Hematopoietic multipotent progenitor cell treated with erythropoietin and hydrocortisone succinate and interleukin-3 and kit ligand, for 15 days (in vitro differentiated cells): ENCODE measurements at regions not wholly inside any gene's neighbourhood (a gene's known extent, or its start where the extent isn't known, plus 50 kb on each side); places are given as distances from the start of the nearest gene placed in this dataset.

Experiments
- DNase-seq: peaks from one replicate; pipeline ENCODE4 v3.0.0-alpha.2; 2015; ENCODE audit warnings: low spot score

- no peak for DNase-seq
Measured at GRCh38 chr4:58688568-58688967, 1578.4 kb upstream of the IGFBP7 start.

- DNase-seq: no peak
Measured at GRCh38 chr4:58679886-58680285, 1569.7 kb upstream of the IGFBP7 start.

GRCh38 chr4:58679051-58679450 lies 1568.9 kb upstream of the IGFBP7 start:
- DNase-seq: no peak

- no peak for DNase-seq
Measured at GRCh38 chr4:58669783-58670182, 1559.6 kb upstream of the IGFBP7 start.

- no peak for DNase-seq
Measured at GRCh38 chr4:58665649-58666048, 1555.5 kb upstream of the IGFBP7 start.

GRCh38 chr4:58658701-58659100 lies 1548.5 kb upstream of the IGFBP7 start:
- DNase-seq: no peak

- DNase-seq: no peak
Measured at GRCh38 chr4:58653251-58653650, 1543.1 kb upstream of the IGFBP7 start.

GRCh38 chr4:58649226-58649625 lies 1539.0 kb upstream of the IGFBP7 start:
- DNase-seq: no peak

- no peak for DNase-seq
Measured at GRCh38 chr4:58646126-58646525, 1535.9 kb upstream of the IGFBP7 start.

GRCh38 chr4:58644549-58644948 lies 1534.4 kb upstream of the IGFBP7 start:
- DNase-seq: no peak

- no peak for DNase-seq
Measured at GRCh38 chr4:58636381-58636780, 1526.2 kb upstream of the IGFBP7 start.

GRCh38 chr4:58617226-58617625 lies 1507.0 kb upstream of the IGFBP7 start:
- no peak for DNase-seq

- no peak for DNase-seq
Measured at GRCh38 chr4:58611012-58611411, 1500.8 kb upstream of the IGFBP7 start.

GRCh38 chr4:58606303-58606702 lies 1496.1 kb upstream of the IGFBP7 start:
- DNase-seq: no peak

GRCh38 chr4:58603951-58604350 lies 1493.8 kb upstream of the IGFBP7 start:
- no peak for DNase-seq

- DNase-seq: no peak
Measured at GRCh38 chr4:58602731-58603359, 1492.7 kb upstream of the IGFBP7 start.

- no peak for DNase-seq
Measured at GRCh38 chr4:58602022-58602421, 1491.8 kb upstream of the IGFBP7 start.

GRCh38 chr4:58600290-58600689 lies 1490.1 kb upstream of the IGFBP7 start:
- no peak for DNase-seq

- no peak for DNase-seq
Measured at GRCh38 chr4:58590722-58591121, 1480.5 kb upstream of the IGFBP7 start.

- no peak for DNase-seq
Measured at GRCh38 chr4:58587856-58588255, 1477.7 kb upstream of the IGFBP7 start.

- DNase-seq: no peak
Measured at GRCh38 chr4:58566260-58566659, 1456.1 kb upstream of the IGFBP7 start.

- no peak for DNase-seq
Measured at GRCh38 chr4:58564695-58565475, 1454.7 kb upstream of the IGFBP7 start.

GRCh38 chr4:58561170-58561569 lies 1451.0 kb upstream of the IGFBP7 start:
- no peak for DNase-seq

- DNase-seq: no peak
Measured at GRCh38 chr4:58560736-58561135, 1450.6 kb upstream of the IGFBP7 start.
